BE2C (cell line): ENCODE measurements at regions not wholly inside any gene's neighbourhood (a gene's known extent, or its start where the extent isn't known, plus 50 kb on each side); places are given as distances from the start of the nearest gene placed in this dataset.

Source experiments
- DNase-seq: peaks from one replicate; pipeline ENCODE4 v3.0.0-alpha.2; 2020
- H3K27me3 ChIP-seq: fragments of 250-450 bp; sonication (Bioruptor Pico); 2 replicates; pipeline ENCODE4 v1.5.1; 2020; ENCODE audit warnings: mild to moderate bottlenecking
- H3K36me3 ChIP-seq: fragments of 250-450 bp; sonication (Bioruptor Pico); 2 replicates; pipeline ENCODE4 v1.5.1; 2020; ENCODE audit warnings: mild to moderate bottlenecking
- H3K4me1 ChIP-seq: fragments of 250-450 bp; sonication (Bioruptor Pico); 2 replicates; pipeline ENCODE4 v1.5.1; 2020
- H3K4me3 ChIP-seq: 2 replicates; pipeline ENCODE4 v1.5.1; 2011; ENCODE audit warnings: low read depth, low read length
- H3K9me3 ChIP-seq: fragments of 250-450 bp; sonication (Bioruptor Pico); 2 replicates; pipeline ENCODE4 v1.5.1; 2020
- CTCF ChIP-seq: IDR thresholded peaks from 2 replicates; pipeline ENCODE4 v1.5.1; 2012; ENCODE audit warnings: mild to moderate bottlenecking, low read depth, low read length

GRCh38 chr9:87156247-87156646 is 208.9 kb upstream of the GAS1 start:
- H3K4me1 ChIP-seq: no peaks in the 10 kb centered on the region
- no peak for DNase-seq
- no peak for TF ChIP-seq CTCF
- H3K9me3 ChIP-seq: no peaks in the 10 kb centered on the region
- H3K36me3 ChIP-seq: no peaks in the 10 kb centered on the region
- H3K4me3 ChIP-seq: no peak overlapping the region
- no peaks in the 10 kb centered on the region for H3K27me3 ChIP-seq

GRCh38 chr9:87157366-87158031 is 210.2 kb upstream of the GAS1 start:
- no peak for TF ChIP-seq CTCF
- no peak overlapping the region for H3K4me3 ChIP-seq
- DNase-seq: no peak

GRCh38 chr9:87158765-87159164 is 211.5 kb upstream of the GAS1 start:
- Histone ChIP-seq H3K27me3 (no peaks in the 10 kb centered on the region), H3K36me3 (no peaks in the 10 kb centered on the region), H3K4me1 (no peaks in the 10 kb centered on the region), H3K9me3 (no peaks in the 10 kb centered on the region), H3K4me3 (no peak overlapping the region)
- no peak for DNase-seq
- no peak for TF ChIP-seq CTCF

More at GRCh38 chr9:87157366-87158031, 210.2 kb upstream of the GAS1 start:
- Histone ChIP-seq H3K9me3 (no peaks in the 10 kb centered on the region), H3K27me3 (no peaks in the 10 kb centered on the region), H3K4me1 (no peaks in the 10 kb centered on the region), H3K36me3 (no peaks in the 10 kb centered on the region)

- Histone ChIP-seq H3K4me1 (no peaks in the 10 kb centered on the region), H3K4me3 (no peak overlapping the region), H3K27me3 (no peaks in the 10 kb centered on the region), H3K36me3 (no peaks in the 10 kb centered on the region), H3K9me3 (no peaks in the 10 kb centered on the region)
- DNase-seq: no peak
- TF ChIP-seq CTCF: no peak
Measured at GRCh38 chr9:87160148-87161102, 213.1 kb upstream of the GAS1 start.

GRCh38 chr9:87167161-87167560 is 219.9 kb upstream of the GAS1 start:
- TF ChIP-seq CTCF: no peak

GRCh38 chr9:87167582-87167981 is 220.3 kb upstream of the GAS1 start:
- no peak for TF ChIP-seq CTCF
- DNase-seq: no peak
- no peaks in the 10 kb centered on the region for H3K9me3 ChIP-seq
- no peak overlapping the region for H3K4me3 ChIP-seq
- no peaks in the 10 kb centered on the region for H3K36me3 ChIP-seq
- H3K27me3 ChIP-seq: no peaks in the 10 kb centered on the region
- H3K4me1 ChIP-seq: no peaks in the 10 kb centered on the region

More at GRCh38 chr9:87167161-87167560, 219.9 kb upstream of the GAS1 start:
- Histone ChIP-seq H3K27me3 (no peaks in the 10 kb centered on the region), H3K9me3 (no peaks in the 10 kb centered on the region), H3K4me1 (no peaks in the 10 kb centered on the region), H3K4me3 (no peak overlapping the region), H3K36me3 (no peaks in the 10 kb centered on the region)
- DNase-seq: no peak
